Endothelial cell of umbilical vein (primary cell): ENCODE measurements at regions not wholly inside any gene's neighbourhood (a gene's known extent, or its start where the extent isn't known, plus 50 kb on each side); places are given as distances from the start of the nearest gene placed in this dataset.

Experiments
- BruUV-seq: library from RNA; stranded (reverse); fragments of 400-500 nt; replicated peaks from 2 replicates; lab custom pipeline; 2021; lab: Mats Ljungman, UMichigan
- CTCF ChIA-PET: fragments of 300-600, 350-600 bp; sonication (Branson Sonifier 250); formaldehyde crosslinking; loops from one replicate; lab custom pipeline; 2021; ENCODE audit warnings: antibody characterized with exemption, inconsistent platforms; lab: Charles Lee
- POLR2A ChIA-PET: fragments of 300-600, 350-600 bp; sonication (Branson Sonifier 250); formaldehyde crosslinking; loops from one replicate; lab custom pipeline; 2021; ENCODE audit warnings: antibody characterized with exemption, inconsistent platforms; lab: Charles Lee
- DNase-seq: peaks from one replicate; pipeline ENCODE4 v3.0.0-alpha.2; 2011; ENCODE audit warnings: low read depth, low spot score
- FAIRE-seq: peaks from 2 replicates; lab custom pipeline; 2011; peaks lifted over from hg19 to GRCh38; lab: Jason Lieb, UNC
- H2AFZ ChIP-seq: 2 replicates; pipeline ENCODE4 v1.6.0; 2012; ENCODE audit warnings: low read depth, low read length, control low read depth, inconsistent platforms
- H3K27ac ChIP-seq: 2 replicates; pipeline ENCODE4 v1.5.1; 2011; ENCODE audit warnings: low read depth, mild to moderate bottlenecking, control low read depth, low read length, moderate library complexity; ENCODE audit not compliant: insufficient read depth
- H3K27me3 ChIP-seq, 2 experiments: 2 replicates each; pipeline versions ENCODE4 v1.6.0 to v1.6.1; 2011; ENCODE audit warnings: low read length in 2 of 2, mixed read lengths in 1 of 2; ENCODE audit not compliant: control insufficient read depth in 2 of 2, insufficient read depth in 2 of 2
- H3K36me3 ChIP-seq, 2 experiments: 2 replicates in 1 of 2; 3 replicates in 1 of 2; pipeline ENCODE4 v1.5.1; 2011; ENCODE audit warnings: low read length in 2 of 2, mild to moderate bottlenecking in 1 of 2, moderate library complexity in 1 of 2; ENCODE audit not compliant: control insufficient read depth in 2 of 2, insufficient read depth in 2 of 2; ENCODE audit errors: extremely low read depth in 1 of 2
- H3K4me1 ChIP-seq: 3 replicates; pipeline ENCODE4 v1.5.1; 2011; ENCODE audit warnings: mild to moderate bottlenecking, low read length; ENCODE audit not compliant: control insufficient read depth, insufficient read depth; ENCODE audit errors: extremely low read depth
- H3K4me2 ChIP-seq: 2 replicates; pipeline ENCODE4 v1.6.1; 2011; ENCODE audit warnings: low read length, control low read depth, mixed read lengths; ENCODE audit not compliant: insufficient read depth
- H3K4me3 ChIP-seq, 3 experiments: fragments of 200-600 bp in 1 of 3; sonication (generic), shearing (Covaris generic) in 1 of 3; replicated peaks in 1 of 3; 2 replicates each; pipeline ENCODE4 v1.5.1; 2011 to 2016; ENCODE audit warnings: control low read depth in 3 of 3, low read length in 3 of 3, mild to moderate bottlenecking in 2 of 3, inconsistent platforms in 1 of 3, low read depth in 1 of 3, moderate library complexity in 1 of 3; ENCODE audit not compliant: insufficient read depth in 1 of 3
- H3K79me2 ChIP-seq: 2 replicates; pipeline ENCODE4 v1.6.0; 2012; ENCODE audit warnings: low read length, inconsistent platforms; ENCODE audit not compliant: control insufficient read depth, insufficient read depth
- H3K9ac ChIP-seq: replicated peaks from 2 replicates; pipeline ENCODE3; 2011; ENCODE audit warnings: low read length, control low read depth; ENCODE audit not compliant: insufficient read depth; ENCODE audit errors: extremely low read depth
- H3K9me1 ChIP-seq: replicated peaks from 3 replicates; pipeline ENCODE4 v1.6.0; 2011; ENCODE audit warnings: mild to moderate bottlenecking, low read length; ENCODE audit not compliant: control insufficient read depth, insufficient read depth; ENCODE audit errors: extremely low read depth
- H3K9me3 ChIP-seq: replicated peaks from 2 replicates; pipeline ENCODE4 v1.5.1; 2012; ENCODE audit warnings: low read length, inconsistent platforms; ENCODE audit not compliant: control insufficient read depth, insufficient read depth
- H4K20me1 ChIP-seq: replicated peaks from 2 replicates; pipeline ENCODE3; 2011; ENCODE audit warnings: mild to moderate bottlenecking, low read length; ENCODE audit not compliant: control insufficient read depth, insufficient read depth; ENCODE audit errors: extremely low read depth
- EZH2 ChIP-seq: IDR thresholded peaks from 2 replicates; pipeline ENCODE4 v1.6.1; 2012; ENCODE audit warnings: borderline replicate concordance, low read depth, mild to moderate bottlenecking, moderate library complexity, low read length, inconsistent platforms; ENCODE audit not compliant: severe bottlenecking
- FOS ChIP-seq: IDR thresholded peaks from 2 replicates; pipeline ENCODE4 v1.6.1; 2011; ENCODE audit warnings: mild to moderate bottlenecking, low read length, moderate library complexity, borderline replicate concordance; ENCODE audit not compliant: insufficient read depth
- GATA2 ChIP-seq: IDR thresholded peaks from 2 replicates; pipeline ENCODE4 v1.7.0; 2011; ENCODE audit warnings: low read depth, mild to moderate bottlenecking, moderate library complexity, mixed read lengths, low read length; ENCODE audit not compliant: insufficient read length, insufficient read depth
- JUN ChIP-seq: IDR thresholded peaks from 2 replicates; pipeline ENCODE4 v1.6.1; 2011; ENCODE audit warnings: borderline replicate concordance, low read depth; ENCODE audit not compliant: insufficient read length, insufficient read depth
- MYC ChIP-seq: IDR thresholded peaks from one replicate; pipeline ENCODE4 v1.6.1; 2011; ENCODE audit warnings: mild to moderate bottlenecking, low read depth, low read length
- dilution Hi-C: fragments of 300-500 bp; cut with MboI; formaldehyde crosslinking; loops from one replicate; pipeline ENCODE4 v1.15.0; 2019; ENCODE audit warnings: low sequenced_read_pairs; ENCODE audit not compliant: extremely low pct_ligation_motif_present
- intact Hi-C: fragments of 100-400 bp; cut with micrococcal nuclease; formaldehyde crosslinking; loops from one replicate; pipeline ENCODE4 v1.10.0; 2022
- TF ChIP-seq, protein P1 (sequence below), 2 donors: IDR thresholded peaks; 1 replicate in 1 of 2; 2 replicates in 1 of 2; pipeline ENCODE4 v1.5.1; 2011; ENCODE audit warnings: low read length in 2 of 2, mild to moderate bottlenecking in 2 of 2, moderate library complexity in 2 of 2, control low read depth in 1 of 2, inconsistent platforms in 1 of 2, low read depth in 1 of 2; ENCODE audit not compliant: insufficient read depth in 1 of 2; ENCODE audit errors: extremely low read depth in 1 of 2

DNA sequence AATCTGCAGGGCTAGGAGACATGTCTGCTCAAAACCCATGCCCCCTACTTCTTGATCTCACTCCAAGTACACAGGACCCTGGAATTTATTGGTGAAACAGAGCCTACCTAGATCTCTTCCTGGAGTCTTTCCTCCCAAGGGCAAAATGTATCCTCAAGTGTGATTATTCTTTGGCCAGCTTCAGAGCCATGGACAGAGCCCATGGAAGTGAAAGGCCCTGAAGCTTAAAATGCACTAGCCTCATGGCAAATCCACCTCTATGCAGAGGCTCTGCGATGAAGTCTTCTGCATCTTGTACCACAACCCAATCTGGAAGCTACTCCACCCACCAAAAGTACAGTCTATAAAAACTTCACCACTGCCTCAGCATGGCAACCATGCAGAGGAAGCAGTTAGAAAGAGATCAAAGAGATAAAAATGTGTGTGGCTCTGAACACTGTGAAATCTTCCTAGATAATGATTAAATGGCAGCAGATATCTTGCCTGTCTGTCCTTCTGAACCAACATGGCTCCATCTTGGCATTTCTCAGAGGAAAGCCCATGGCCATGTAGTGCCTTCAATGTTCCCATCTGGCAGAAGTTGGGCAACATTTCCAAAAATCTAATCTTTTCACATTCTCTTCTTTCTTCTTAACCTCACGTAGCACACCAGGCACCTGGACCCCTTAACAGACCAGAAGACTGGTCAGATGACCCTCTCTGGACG, 142.9 kb upstream of the KLF7 start:
- H3K4me2 ChIP-seq, result no peak overlapping the region
- no peaks in the 10 kb centered on the region for H3K27me3 ChIP-seq
- ChIA-PET CTCF (interaction anchor here (0.9 to 1.1 kb wide), 2 partner anchors 26 to 151 kb away, joined by 3 to 4 read pairs; no protein-coding TSS in a partner anchor), POLR2A (interaction anchor here (0.6 kb wide), 1 partner anchor 1166 kb away, joined by 3 read pairs; no protein-coding TSS in a partner anchor)
- DNase-seq (no peak), FAIRE-seq (no peak)
- no peak overlapping the region for H3K4me3 ChIP-seq
- dilution Hi-C loops (no loop called here), intact Hi-C loops (no loop called here)
- BruUV-seq, result no TSS peak
- no peak overlapping the region for H3K27ac ChIP-seq
- H3K36me3 ChIP-seq, result no peaks in the 10 kb centered on the region
- H3K9me3 ChIP-seq, result no peaks in the 10 kb centered on the region
- H3K4me1 ChIP-seq, result peaks cover 11% of the 10 kb centered on the region
- no peak for TF ChIP-seq MYC
- no peak for TF ChIP-seq EZH2
- no peak for TF ChIP-seq JUN
- no peak for TF ChIP-seq FOS
- TF ChIP-seq GATA2, result peak; percentile 12
- TF ChIP-seq, protein P1, sequence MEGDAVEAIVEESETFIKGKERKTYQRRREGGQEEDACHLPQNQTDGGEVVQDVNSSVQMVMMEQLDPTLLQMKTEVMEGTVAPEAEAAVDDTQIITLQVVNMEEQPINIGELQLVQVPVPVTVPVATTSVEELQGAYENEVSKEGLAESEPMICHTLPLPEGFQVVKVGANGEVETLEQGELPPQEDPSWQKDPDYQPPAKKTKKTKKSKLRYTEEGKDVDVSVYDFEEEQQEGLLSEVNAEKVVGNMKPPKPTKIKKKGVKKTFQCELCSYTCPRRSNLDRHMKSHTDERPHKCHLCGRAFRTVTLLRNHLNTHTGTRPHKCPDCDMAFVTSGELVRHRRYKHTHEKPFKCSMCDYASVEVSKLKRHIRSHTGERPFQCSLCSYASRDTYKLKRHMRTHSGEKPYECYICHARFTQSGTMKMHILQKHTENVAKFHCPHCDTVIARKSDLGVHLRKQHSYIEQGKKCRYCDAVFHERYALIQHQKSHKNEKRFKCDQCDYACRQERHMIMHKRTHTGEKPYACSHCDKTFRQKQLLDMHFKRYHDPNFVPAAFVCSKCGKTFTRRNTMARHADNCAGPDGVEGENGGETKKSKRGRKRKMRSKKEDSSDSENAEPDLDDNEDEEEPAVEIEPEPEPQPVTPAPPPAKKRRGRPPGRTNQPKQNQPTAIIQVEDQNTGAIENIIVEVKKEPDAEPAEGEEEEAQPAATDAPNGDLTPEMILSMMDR (IDR thresholded peaks at IDR 0.05; ENCODE audit: extremely low read depth in 1 of 2, insufficient read depth in 1 of 2, low read depth in 1 of 2, low read length in 2 of 2), result no peak
- H3K79me2 ChIP-seq, result no peaks in the 10 kb centered on the region
- H3K9me1 ChIP-seq, result no peaks in the 10 kb centered on the region
- no peak overlapping the region for H3K9ac ChIP-seq
- no peak overlapping the region for H2AFZ ChIP-seq
- H4K20me1 ChIP-seq, result no peaks in the 10 kb centered on the region
